ENCODE measurements at regions not wholly inside any gene's neighbourhood (a gene's known extent, or its start where the extent isn't known, plus 50 kb on each side); places are given as distances from the start of the nearest gene placed in this dataset.

GRCh38 chrX:39760930-39761329, 336.8 kb downstream of the BCOR start:
- DNase-seq (ENCODE audit: low read depth): no peak
- no peak overlapping the region for H3K4me3 ChIP-seq (ENCODE audit: low read depth, low read length)
- TF ChIP-seq CTCF (IDR thresholded peaks at IDR 0.05; ENCODE audit: low read depth, low read length, missing control alignments): no peak
- in situ Hi-C loops (cut with HindIII; ENCODE audit: low sequenced_read_pairs): no loop called here

GRCh38 chrX:39762266-39762841, 335.4 kb downstream of the BCOR start:
- in situ Hi-C loops (cut with HindIII; ENCODE audit: low sequenced_read_pairs): no loop called here
- TF ChIP-seq CTCF (IDR thresholded peaks at IDR 0.05; ENCODE audit: low read depth, low read length, missing control alignments): no peak
- no peak overlapping the region for H3K4me3 ChIP-seq (ENCODE audit: low read depth, low read length)
- peak; percentile 63 for DNase-seq (ENCODE audit: low read depth)

GRCh38 chrX:39764441-39764914, 333.3 kb downstream of the BCOR start:
- in situ Hi-C loops (cut with HindIII; ENCODE audit: low sequenced_read_pairs): no loop called here

GRCh38 chrX:39765327-39765726, 332.4 kb downstream of the BCOR start:
- in situ Hi-C loops (cut with HindIII; ENCODE audit: low sequenced_read_pairs): no loop called here
- H3K4me3 ChIP-seq (ENCODE audit: low read depth, low read length): no peak overlapping the region
- no peak for DNase-seq (ENCODE audit: low read depth)
- TF ChIP-seq CTCF (IDR thresholded peaks at IDR 0.05; ENCODE audit: low read depth, low read length, missing control alignments): no peak

More at GRCh38 chrX:39764441-39764914, 333.3 kb downstream of the BCOR start:
- DNase-seq (ENCODE audit: low read depth): no peak
- TF ChIP-seq CTCF (IDR thresholded peaks at IDR 0.05; ENCODE audit: low read depth, low read length, missing control alignments): no peak
- no peak overlapping the region for H3K4me3 ChIP-seq (ENCODE audit: low read depth, low read length)

- TF ChIP-seq CTCF (IDR thresholded peaks at IDR 0.05; ENCODE audit: low read depth, low read length, missing control alignments): no peak
- DNase-seq (ENCODE audit: low read depth): no peak
- no peak overlapping the region for H3K4me3 ChIP-seq (ENCODE audit: low read depth, low read length)
- in situ Hi-C loops (cut with HindIII; ENCODE audit: low sequenced_read_pairs): no loop called here
These were observed 331.6 kb downstream of the BCOR start for GRCh38 chrX:39766085-39766726.

- in situ Hi-C loops (cut with HindIII; ENCODE audit: low sequenced_read_pairs): no loop called here
- no peak overlapping the region for H3K4me3 ChIP-seq (ENCODE audit: low read depth, low read length)
- no peak for TF ChIP-seq CTCF (IDR thresholded peaks at IDR 0.05; ENCODE audit: low read depth, low read length, missing control alignments)
- no peak for DNase-seq (ENCODE audit: low read depth)
These were observed 330.9 kb downstream of the BCOR start for GRCh38 chrX:39766855-39767254.
